HCT116 (cell line): ENCODE measurements at regions not wholly inside any gene's neighbourhood (a gene's known extent, or its start where the extent isn't known, plus 50 kb on each side); places are given as distances from the start of the nearest gene placed in this dataset.

Source experiments
- ATAC-seq: fragments of 200-7000 bp; cut with Tn5 transposase; 2 replicates; pipeline ENCODE4 v1.9.1; 2020; ENCODE audit warnings: mild to moderate bottlenecking, moderate library complexity
- BruUV-seq: library from RNA; stranded (reverse); fragments of 400-500 nt; replicated peaks from 2 replicates; lab custom pipeline; 2021; lab: Mats Ljungman, UMichigan
- CTCF ChIA-PET: fragments of 300-600 bp; sonication (Branson Sonifier 250); formaldehyde crosslinking; loops from one replicate; lab custom pipeline; 2021; ENCODE audit warnings: antibody characterized with exemption; lab: Charles Lee
- POLR2A ChIA-PET: fragments of 300-600, 350-600 bp; sonication (Branson Sonifier 250); formaldehyde crosslinking; loops from one replicate; lab custom pipeline; 2021; ENCODE audit warnings: antibody characterized with exemption; lab: Charles Lee
- RAD21 ChIA-PET, 2 experiments: fragments of 300-600 bp; sonication (Branson Sonifier 250); formaldehyde crosslinking; loops; one replicate each; lab custom pipeline; 2023; ENCODE audit warnings: low total read pairs in 2 of 2; ENCODE audit not compliant: uncharacterized antibody in 2 of 2, unreplicated experiment in 2 of 2, low non-redundant PET in 1 of 2; lab: Charles Lee
- DNase-seq: peaks from one replicate; pipeline ENCODE4 v3.0.0-alpha.2; 2010; ENCODE audit warnings: low read depth, low spot score
- H2AFZ ChIP-seq: fragments of 200-600 bp; shearing (Covaris generic), sonication (generic); 2 replicates; pipeline ENCODE4 v1.6.1; 2017; ENCODE audit warnings: low read depth, mixed run types, mixed read lengths, antibody characterized with exemption, low read length; ENCODE audit not compliant: poor library complexity, severe bottlenecking
- H3K27ac ChIP-seq: 2 replicates; pipeline ENCODE4 v1.5.1; 2012; ENCODE audit warnings: low read depth, low read length
- H3K27me3 ChIP-seq: fragments of 200-600 bp; sonication (generic); 2 replicates; pipeline ENCODE4 v1.6.1; 2016; ENCODE audit warnings: mixed run types, low read length, mixed read lengths; ENCODE audit not compliant: insufficient read depth
- H3K36me3 ChIP-seq, 2 experiments: fragments of 200-500 bp in 1 of 2; fragments of 200-600 bp in 1 of 2; sonication (Bioruptor generic) in 1 of 2; sonication (generic) in 1 of 2; 2 replicates each; pipeline versions ENCODE4 v1.5.1 to v1.6.1; 2014 to 2016; ENCODE audit warnings: low read length in 2 of 2, inconsistent platforms in 1 of 2, mixed read lengths in 1 of 2, mixed run types in 1 of 2; ENCODE audit not compliant: insufficient read depth in 2 of 2, control insufficient read depth in 1 of 2
- H3K4me1 ChIP-seq, 2 experiments: fragments of 200-600 bp in 1 of 2; sonication (generic) in 1 of 2; 2 replicates each; pipeline versions ENCODE4 v1.5.1 to v1.6.1; 2012 to 2017; ENCODE audit warnings: low read length in 2 of 2, inconsistent platforms in 1 of 2, mild to moderate bottlenecking in 1 of 2, mixed read lengths in 1 of 2, mixed run types in 1 of 2, moderate library complexity in 1 of 2; ENCODE audit not compliant: insufficient read depth in 2 of 2, control insufficient read depth in 1 of 2
- H3K4me2 ChIP-seq: fragments of 200-600 bp; sonication (generic); 2 replicates; pipeline ENCODE4 v1.6.1; 2017; ENCODE audit warnings: mixed run types, low read length, mixed read lengths
- H3K4me3 ChIP-seq, 2 experiments: fragments of 200-600 bp in 1 of 2; sonication (generic) in 1 of 2; replicated peaks in 1 of 2; 2 replicates each; pipeline ENCODE4 v1.5.1; 2011 to 2016; ENCODE audit warnings: low read length in 2 of 2, control low read depth in 1 of 2, low read depth in 1 of 2, mild to moderate bottlenecking in 1 of 2, mixed read lengths in 1 of 2, mixed run types in 1 of 2
- H3K79me2 ChIP-seq: fragments of 200-600 bp; sonication (generic); 2 replicates; pipeline ENCODE4 v1.6.1; 2017; ENCODE audit warnings: mild to moderate bottlenecking, mixed run types, low read length, moderate library complexity, mixed read lengths; ENCODE audit not compliant: insufficient read depth
- H3K9ac ChIP-seq: fragments of 200-600 bp; sonication (generic); 2 replicates; pipeline ENCODE4 v1.6.1; 2016; ENCODE audit warnings: low read length, mixed read lengths
- H3K9me2 ChIP-seq: fragments of 200-600 bp; sonication (generic), shearing (Covaris generic); 2 replicates; pipeline ENCODE4 v1.6.1; 2017; ENCODE audit warnings: mixed run types, mild to moderate bottlenecking, moderate library complexity; ENCODE audit not compliant: insufficient read depth
- H3K9me3 ChIP-seq, 2 experiments: fragments of 200-500 bp in 1 of 2; fragments of 200-600 bp in 1 of 2; sonication (Bioruptor generic) in 1 of 2; sonication (generic) in 1 of 2; 2 replicates each; pipeline ENCODE4 v1.6.1; 2014 to 2017; ENCODE audit warnings: low read length in 2 of 2, mixed read lengths in 2 of 2, inconsistent platforms in 1 of 2, low read depth in 1 of 2, mild to moderate bottlenecking in 1 of 2, mixed run types in 1 of 2, moderate library complexity in 1 of 2; ENCODE audit not compliant: control insufficient read depth in 1 of 2, insufficient read depth in 1 of 2
- H4K20me1 ChIP-seq: fragments of 200-600 bp; sonication (generic), shearing (Covaris generic); 2 replicates; pipeline ENCODE4 v1.6.1; 2017; ENCODE audit warnings: mixed run types, mild to moderate bottlenecking, moderate library complexity; ENCODE audit not compliant: insufficient read depth
- CBX3 ChIP-seq: IDR thresholded peaks from 2 replicates; pipeline ENCODE4 v1.6.1; 2012; ENCODE audit warnings: low read depth
- EZH2 ChIP-seq: fragments of 200-600 bp; sonication (generic); IDR thresholded peaks from 2 replicates; pipeline ENCODE4 v1.6.1; 2017; ENCODE audit warnings: antibody characterized with exemption, mixed run types
- FOSL1 ChIP-seq: IDR thresholded peaks from 2 replicates; pipeline ENCODE4 v1.6.1; 2012; ENCODE audit warnings: low read depth
- POLR2AphosphoS5 ChIP-seq: IDR thresholded peaks from 2 replicates; pipeline ENCODE4 v1.6.1; 2011; ENCODE audit warnings: mild to moderate bottlenecking, low read depth, low read length, moderate library complexity
- SIN3A ChIP-seq: IDR thresholded peaks from 2 replicates; pipeline ENCODE4 v1.6.1; 2012; ENCODE audit warnings: low read depth
- SP1 ChIP-seq: IDR thresholded peaks from 2 replicates; pipeline ENCODE4 v1.6.1; 2012; ENCODE audit warnings: low read depth
- YY1 ChIP-seq: IDR thresholded peaks from 2 replicates; pipeline ENCODE4 v1.6.1; 2011; ENCODE audit warnings: low read length, low read depth, moderate library complexity, mild to moderate bottlenecking; ENCODE audit not compliant: insufficient replicate concordance; ENCODE audit errors: extremely low read depth
- ZNF274 ChIP-seq: fragments of 200-500 bp; sonication (Bioruptor generic); IDR thresholded peaks from 2 replicates; pipeline ENCODE4 v1.6.1; 2014; ENCODE audit warnings: mild to moderate bottlenecking, low read depth, low read length, inconsistent platforms
- intact Hi-C: fragments of 100-400 bp; cut with micrococcal nuclease; formaldehyde crosslinking; loops from 2 replicates; pipeline ENCODE4 v1.10.0; 2022
- TF ChIP-seq, protein P1 (sequence below), 3 experiments: fragments of 200-600 bp in 1 of 3; sonication (generic) in 1 of 3; IDR thresholded peaks in 2 of 3; conservative IDR thresholded peaks in 1 of 3; 2 replicates each; pipeline ENCODE4 v1.5.1; 2012 to 2017; ENCODE audit warnings: low read depth in 2 of 3, low read length in 2 of 3, antibody characterized with exemption in 1 of 3, borderline replicate concordance in 1 of 3, control low read depth in 1 of 3, mild to moderate bottlenecking in 1 of 3, mixed read lengths in 1 of 3, mixed run types in 1 of 3, moderate library complexity in 1 of 3; ENCODE audit not compliant: insufficient read depth in 1 of 3
- TF ChIP-seq, protein P2 (sequence below): IDR thresholded peaks from 2 replicates; pipeline ENCODE4 v1.6.1; 2012; ENCODE audit warnings: low read depth

DNA sequence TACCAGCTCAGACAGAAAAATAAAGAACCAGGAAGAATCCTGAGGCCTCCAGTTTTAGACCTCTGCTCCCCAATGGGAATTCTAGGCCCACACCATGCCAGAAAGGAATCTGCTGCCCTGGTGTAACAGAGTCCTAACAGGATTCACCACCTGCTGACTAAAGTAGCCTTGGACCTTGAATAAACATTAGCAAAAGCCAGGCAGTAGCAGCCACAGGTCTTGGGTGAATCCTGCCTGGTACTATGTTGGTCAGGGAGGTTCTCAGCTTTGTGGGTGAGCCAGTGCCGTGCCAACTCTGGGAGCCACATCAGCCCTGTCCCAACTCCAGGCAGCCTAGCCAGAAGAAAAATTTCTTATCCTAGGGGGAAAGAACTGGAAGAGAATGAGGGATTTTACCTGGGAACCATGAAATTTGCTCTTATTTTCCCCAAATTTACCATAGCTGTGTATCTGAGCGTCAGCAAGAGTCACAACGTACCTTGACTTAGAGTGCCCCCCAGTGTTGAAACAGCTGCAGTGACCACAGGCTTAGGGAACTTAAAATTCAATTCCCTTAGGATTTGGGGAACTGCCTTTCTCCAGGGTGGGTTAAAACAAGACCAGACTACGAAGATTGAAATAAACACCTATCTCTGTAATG lies 1895.6 kb upstream of the PRR20A start:
- H3K36me3 ChIP-seq: no peaks in the 10 kb centered on the region; a peak in 1 of 4 replicates
- H3K4me3 ChIP-seq: no peak overlapping the region
- H4K20me1 ChIP-seq: no peaks in the 10 kb centered on the region
- peaks cover 16 to 18% of the 10 kb centered on the region in 2 experiments; a peak in 2 of 4 replicates for H3K9me3 ChIP-seq
- CTCF ChIA-PET: no interaction called here
- no peak overlapping the region for H2AFZ ChIP-seq
- no peaks in the 10 kb centered on the region for H3K4me1 ChIP-seq
- intact Hi-C loops: no loop called here
- ATAC-seq (no peak), DNase-seq (no peak)
- no peaks in the 10 kb centered on the region for H3K79me2 ChIP-seq
- H3K27ac ChIP-seq: no peak overlapping the region
- H3K27me3 ChIP-seq: no peaks in the 10 kb centered on the region
- TF ChIP-seq, protein P1, sequence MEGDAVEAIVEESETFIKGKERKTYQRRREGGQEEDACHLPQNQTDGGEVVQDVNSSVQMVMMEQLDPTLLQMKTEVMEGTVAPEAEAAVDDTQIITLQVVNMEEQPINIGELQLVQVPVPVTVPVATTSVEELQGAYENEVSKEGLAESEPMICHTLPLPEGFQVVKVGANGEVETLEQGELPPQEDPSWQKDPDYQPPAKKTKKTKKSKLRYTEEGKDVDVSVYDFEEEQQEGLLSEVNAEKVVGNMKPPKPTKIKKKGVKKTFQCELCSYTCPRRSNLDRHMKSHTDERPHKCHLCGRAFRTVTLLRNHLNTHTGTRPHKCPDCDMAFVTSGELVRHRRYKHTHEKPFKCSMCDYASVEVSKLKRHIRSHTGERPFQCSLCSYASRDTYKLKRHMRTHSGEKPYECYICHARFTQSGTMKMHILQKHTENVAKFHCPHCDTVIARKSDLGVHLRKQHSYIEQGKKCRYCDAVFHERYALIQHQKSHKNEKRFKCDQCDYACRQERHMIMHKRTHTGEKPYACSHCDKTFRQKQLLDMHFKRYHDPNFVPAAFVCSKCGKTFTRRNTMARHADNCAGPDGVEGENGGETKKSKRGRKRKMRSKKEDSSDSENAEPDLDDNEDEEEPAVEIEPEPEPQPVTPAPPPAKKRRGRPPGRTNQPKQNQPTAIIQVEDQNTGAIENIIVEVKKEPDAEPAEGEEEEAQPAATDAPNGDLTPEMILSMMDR (IDR thresholded peaks at IDR 0.05 in 2 of 3, conservative IDR thresholded peaks at IDR 0.05 in 1 of 3; ENCODE audit: borderline replicate concordance in 1 of 3, insufficient read depth in 1 of 3, low read depth in 2 of 3, low read length in 2 of 3): peak in 1 of 3 experiments; percentile 28; a peak in 1 of 6 replicates
- no peak for TF ChIP-seq SP1
- TF ChIP-seq, all 23 proteins: peak for 1
- BruUV-seq: no TSS peak
- H3K4me2 ChIP-seq: no peak overlapping the region
- ChIA-PET POLR2A (no interaction called here), RAD21 (no interaction called here)
- no peak overlapping the region for H3K9ac ChIP-seq
- no peaks in the 10 kb centered on the region for H3K9me2 ChIP-seq

DNA sequence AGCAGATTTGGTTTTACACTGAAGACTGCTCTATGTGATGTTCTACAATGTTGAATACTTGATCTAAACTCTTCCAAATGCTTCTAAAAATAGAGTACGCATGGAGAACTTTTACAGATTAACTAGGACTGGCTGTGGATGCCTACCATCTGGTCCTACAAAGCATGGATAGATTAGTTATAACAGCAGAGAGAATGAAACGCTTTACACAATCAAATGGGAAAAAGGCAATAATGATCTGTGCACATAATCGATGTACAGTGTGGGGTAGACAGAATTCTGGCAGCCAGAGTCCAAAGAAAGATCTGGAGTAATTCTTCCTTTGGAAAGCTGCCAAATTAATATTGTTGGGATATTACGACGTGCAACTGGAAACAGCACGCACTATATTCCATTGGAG lies 1885.5 kb upstream of the PRR20A start:
- Histone ChIP-seq H3K9me3 (peaks cover 7 to 15% of the 10 kb centered on the region in 2 experiments; a peak in 2 of 4 replicates), H3K27me3 (no peaks in the 10 kb centered on the region), H3K4me3 (no peak overlapping the region), H3K9me2 (no peaks in the 10 kb centered on the region), H3K36me3 (no peaks in the 10 kb centered on the region), H3K9ac (no peak overlapping the region), H3K4me2 (no peak overlapping the region), H2AFZ (no peak overlapping the region), H3K79me2 (no peaks in the 10 kb centered on the region), H3K27ac (no peak overlapping the region), H4K20me1 (no peaks in the 10 kb centered on the region), H3K4me1 (no peaks in the 10 kb centered on the region)
- POLR2A ChIA-PET: no interaction called here
- no TSS peak for BruUV-seq
- RAD21 ChIA-PET: no interaction called here
- ATAC-seq (no peak), DNase-seq (no peak)
- CTCF ChIA-PET: no interaction called here
- intact Hi-C loops: no loop called here
- TF ChIP-seq YY1 (no peak), ZNF274 (no peak), EZH2 (no peak), FOSL1 (no peak), POLR2AphosphoS5 (no peak), CBX3 (no peak), SP1 (no peak), SIN3A (no peak)
- TF ChIP-seq, protein P1 (IDR thresholded peaks at IDR 0.05 in 2 of 3, conservative IDR thresholded peaks at IDR 0.05 in 1 of 3; ENCODE audit: borderline replicate concordance in 1 of 3, insufficient read depth in 1 of 3, low read depth in 2 of 3, low read length in 2 of 3): no peak
- TF ChIP-seq, protein P2, sequence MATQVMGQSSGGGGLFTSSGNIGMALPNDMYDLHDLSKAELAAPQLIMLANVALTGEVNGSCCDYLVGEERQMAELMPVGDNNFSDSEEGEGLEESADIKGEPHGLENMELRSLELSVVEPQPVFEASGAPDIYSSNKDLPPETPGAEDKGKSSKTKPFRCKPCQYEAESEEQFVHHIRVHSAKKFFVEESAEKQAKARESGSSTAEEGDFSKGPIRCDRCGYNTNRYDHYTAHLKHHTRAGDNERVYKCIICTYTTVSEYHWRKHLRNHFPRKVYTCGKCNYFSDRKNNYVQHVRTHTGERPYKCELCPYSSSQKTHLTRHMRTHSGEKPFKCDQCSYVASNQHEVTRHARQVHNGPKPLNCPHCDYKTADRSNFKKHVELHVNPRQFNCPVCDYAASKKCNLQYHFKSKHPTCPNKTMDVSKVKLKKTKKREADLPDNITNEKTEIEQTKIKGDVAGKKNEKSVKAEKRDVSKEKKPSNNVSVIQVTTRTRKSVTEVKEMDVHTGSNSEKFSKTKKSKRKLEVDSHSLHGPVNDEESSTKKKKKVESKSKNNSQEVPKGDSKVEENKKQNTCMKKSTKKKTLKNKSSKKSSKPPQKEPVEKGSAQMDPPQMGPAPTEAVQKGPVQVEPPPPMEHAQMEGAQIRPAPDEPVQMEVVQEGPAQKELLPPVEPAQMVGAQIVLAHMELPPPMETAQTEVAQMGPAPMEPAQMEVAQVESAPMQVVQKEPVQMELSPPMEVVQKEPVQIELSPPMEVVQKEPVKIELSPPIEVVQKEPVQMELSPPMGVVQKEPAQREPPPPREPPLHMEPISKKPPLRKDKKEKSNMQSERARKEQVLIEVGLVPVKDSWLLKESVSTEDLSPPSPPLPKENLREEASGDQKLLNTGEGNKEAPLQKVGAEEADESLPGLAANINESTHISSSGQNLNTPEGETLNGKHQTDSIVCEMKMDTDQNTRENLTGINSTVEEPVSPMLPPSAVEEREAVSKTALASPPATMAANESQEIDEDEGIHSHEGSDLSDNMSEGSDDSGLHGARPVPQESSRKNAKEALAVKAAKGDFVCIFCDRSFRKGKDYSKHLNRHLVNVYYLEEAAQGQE: no peak
